Mesenchymal stem cell (in vitro differentiated cells and primary cell): ENCODE measurements at regions not wholly inside any gene's neighbourhood (a gene's known extent, or its start where the extent isn't known, plus 50 kb on each side); places are given as distances from the start of the nearest gene placed in this dataset.

Source experiments
- DNase-seq: peaks from one replicate; pipeline ENCODE4 v3.0.0-alpha.2; 2013
- H2AFZ ChIP-seq: one replicate; pipeline ENCODE4 v1.6.1; 2013; ENCODE audit warnings: low read depth, mild to moderate bottlenecking, control low read depth, inconsistent platforms, low read length, moderate library complexity
- H2AK5ac ChIP-seq: 2 replicates; pipeline ENCODE4 v1.6.1; 2013; ENCODE audit warnings: low read length, moderate library complexity, mild to moderate bottlenecking, inconsistent platforms; ENCODE audit not compliant: severe bottlenecking
- H2BK120ac ChIP-seq: one replicate; pipeline ENCODE4 v1.6.1; 2013; ENCODE audit warnings: low read depth, mild to moderate bottlenecking, inconsistent platforms, low read length, moderate library complexity
- H2BK12ac ChIP-seq, 2 experiments: one replicate each; pipeline ENCODE4 v1.6.1; 2013; ENCODE audit warnings: inconsistent platforms in 2 of 2, low read length in 2 of 2, mild to moderate bottlenecking in 2 of 2, moderate library complexity in 2 of 2, control low read depth in 1 of 2
- H2BK15ac ChIP-seq: one replicate; pipeline ENCODE4 v1.6.1; 2013; ENCODE audit warnings: mild to moderate bottlenecking, low read depth, inconsistent platforms; ENCODE audit not compliant: poor library complexity, severe bottlenecking
- H2BK5ac ChIP-seq: 2 replicates; pipeline ENCODE4 v1.6.1; 2013; ENCODE audit warnings: low read depth, mild to moderate bottlenecking, low read length, control low read depth, inconsistent platforms; ENCODE audit not compliant: poor library complexity, severe bottlenecking
- H3K14ac ChIP-seq, 2 experiments: one replicate each; pipeline ENCODE4 v1.6.1; 2013; ENCODE audit warnings: inconsistent platforms in 2 of 2, low read length in 2 of 2, control low read depth in 1 of 2, mild to moderate bottlenecking in 1 of 2, moderate library complexity in 1 of 2
- H3K18ac ChIP-seq, 2 experiments: one replicate each; pipeline ENCODE4 v1.6.1; 2013; ENCODE audit warnings: inconsistent platforms in 2 of 2, low read length in 2 of 2, control low read depth in 1 of 2, low read depth in 1 of 2, mild to moderate bottlenecking in 1 of 2
- H3K23ac ChIP-seq, 2 experiments: one replicate each; pipeline ENCODE4 v1.6.1; 2013; ENCODE audit warnings: inconsistent platforms in 2 of 2, low read length in 2 of 2, mild to moderate bottlenecking in 2 of 2, moderate library complexity in 2 of 2, control low read depth in 1 of 2
- H3K27ac ChIP-seq: 2 replicates; pipeline ENCODE4 v1.5.1; 2013; ENCODE audit warnings: mild to moderate bottlenecking, moderate library complexity, low read length, control low read depth, inconsistent platforms; ENCODE audit not compliant: poor library complexity, severe bottlenecking
- H3K27me3 ChIP-seq, 2 experiments: 2 replicates each; pipeline versions ENCODE4 v1.6.1 to v1.7.0; 2013; ENCODE audit warnings: low read length in 2 of 2, mild to moderate bottlenecking in 2 of 2, moderate library complexity in 2 of 2, control low read depth in 1 of 2, inconsistent platforms in 1 of 2; ENCODE audit not compliant: control insufficient read depth in 1 of 2, insufficient read depth in 1 of 2
- H3K36me3 ChIP-seq, 2 experiments: 2 replicates each; pipeline versions ENCODE4 v1.6.1 to v1.7.0; 2013; ENCODE audit warnings: low read length in 2 of 2, control low read depth in 1 of 2, inconsistent platforms in 1 of 2, low read depth in 1 of 2, mild to moderate bottlenecking in 1 of 2; ENCODE audit not compliant: insufficient read depth in 2 of 2, control insufficient read depth in 1 of 2
- H3K4ac ChIP-seq, 2 experiments: one replicate each; pipeline ENCODE4 v1.6.1; 2013; ENCODE audit warnings: inconsistent platforms in 2 of 2, low read length in 2 of 2, mild to moderate bottlenecking in 2 of 2, moderate library complexity in 2 of 2, control low read depth in 1 of 2, low read depth in 1 of 2
- H3K4me1 ChIP-seq: 2 replicates; pipeline ENCODE4 v1.6.1; 2013; ENCODE audit warnings: low read depth, low read length, control low read depth; ENCODE audit not compliant: control insufficient read depth, insufficient read depth
- H3K4me2 ChIP-seq: 2 replicates; pipeline ENCODE4 v1.6.1; 2013; ENCODE audit warnings: low read length, mild to moderate bottlenecking, inconsistent platforms; ENCODE audit not compliant: poor library complexity, severe bottlenecking
- H3K4me3 ChIP-seq, 2 experiments: 2 replicates each; pipeline versions ENCODE4 v1.5.1 to v1.7.0; 2013; ENCODE audit warnings: low read length in 2 of 2, mild to moderate bottlenecking in 2 of 2, control low read depth in 1 of 2, low read depth in 1 of 2; ENCODE audit not compliant: insufficient read depth in 1 of 2
- H3K79me1 ChIP-seq: replicated peaks from 2 replicates; pipeline ENCODE4 v1.6.1; 2013; ENCODE audit warnings: mild to moderate bottlenecking, control low read depth, low read length, inconsistent platforms; ENCODE audit not compliant: poor library complexity, severe bottlenecking
- H3K9ac ChIP-seq: 2 replicates; pipeline ENCODE4 v1.7.0; 2013; ENCODE audit warnings: mild to moderate bottlenecking, low read length, moderate library complexity
- H3K9me3 ChIP-seq: 2 replicates; pipeline ENCODE4 v1.7.0; 2013; ENCODE audit warnings: mild to moderate bottlenecking, low read length; ENCODE audit not compliant: control insufficient read depth
- H4K8ac ChIP-seq: one replicate; pipeline ENCODE4 v1.6.1; 2013; ENCODE audit warnings: inconsistent platforms, mild to moderate bottlenecking, low read length, moderate library complexity
- H4K91ac ChIP-seq: one replicate; pipeline ENCODE4 v1.6.1; 2013; ENCODE audit warnings: mild to moderate bottlenecking, low read length, inconsistent platforms
- WGBS: methylation state at CpG from one replicate; pipeline ENCODE4 v1.1.7; 2013; ENCODE audit warnings: mixed read lengths; 5-methylcytosine and 5-hydroxymethylcytosine counted together

DNA sequence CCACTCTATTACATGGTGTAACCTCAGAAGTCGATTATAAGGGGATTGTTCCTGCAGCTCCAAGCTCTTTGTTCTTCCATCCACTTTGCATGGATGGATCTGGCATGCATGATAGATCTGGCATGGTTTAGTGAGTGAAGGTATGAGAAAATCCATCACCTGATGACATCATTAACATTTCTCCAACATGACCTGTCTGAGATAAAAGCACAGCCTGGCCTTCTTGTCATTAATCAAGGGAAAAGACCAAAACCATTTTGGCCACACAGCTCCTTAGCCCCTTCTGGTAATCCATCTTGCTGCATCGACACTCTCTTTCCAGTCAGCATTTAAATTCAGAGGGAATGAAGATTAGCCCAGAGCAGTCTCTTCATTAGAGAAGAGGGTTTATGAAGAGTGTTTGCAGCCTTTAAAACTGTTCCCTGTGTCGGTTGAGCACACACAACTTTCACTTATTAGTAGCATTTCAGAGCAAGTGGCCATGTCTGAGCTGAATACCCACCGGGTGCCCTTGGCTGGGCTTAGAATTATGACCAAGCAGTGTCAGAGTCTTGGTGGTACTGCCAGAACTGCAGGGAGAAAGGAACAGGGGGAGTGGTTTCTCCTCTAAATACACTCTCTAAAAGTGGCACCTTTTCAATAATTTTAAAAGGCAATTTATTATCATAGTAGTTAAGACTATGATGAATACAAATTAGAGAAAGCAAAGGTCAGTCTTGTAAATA is 246.0 kb downstream of the HAPSTR1 start:
- Histone ChIP-seq H3K4me1 (no peaks in the 10 kb centered on the region), H2AFZ (no peak overlapping the region), H3K9me3 (no peaks in the 10 kb centered on the region), H4K8ac (no peak overlapping the region), H2BK5ac (no peak overlapping the region), H4K91ac (no peak overlapping the region), H3K4me3 (no peak overlapping the region), H2AK5ac (no peak overlapping the region), H3K79me1 (no peaks in the 10 kb centered on the region), H3K27ac (no peak overlapping the region), H3K9ac (no peak overlapping the region), H2BK15ac (no peak overlapping the region), H2BK120ac (no peak overlapping the region), H3K4ac (no peak overlapping the region), H3K36me3 (no peaks in the 10 kb centered on the region), H3K14ac (no peak overlapping the region), H2BK12ac (no peak overlapping the region), H3K18ac (no peak overlapping the region), H3K23ac (no peak overlapping the region), H3K27me3 (no peaks in the 10 kb centered on the region), H3K4me2 (no peak overlapping the region)
- 61% methylated on average over 4 of the region's 4 CpGs for WGBS
- no peak for DNase-seq

DNA sequence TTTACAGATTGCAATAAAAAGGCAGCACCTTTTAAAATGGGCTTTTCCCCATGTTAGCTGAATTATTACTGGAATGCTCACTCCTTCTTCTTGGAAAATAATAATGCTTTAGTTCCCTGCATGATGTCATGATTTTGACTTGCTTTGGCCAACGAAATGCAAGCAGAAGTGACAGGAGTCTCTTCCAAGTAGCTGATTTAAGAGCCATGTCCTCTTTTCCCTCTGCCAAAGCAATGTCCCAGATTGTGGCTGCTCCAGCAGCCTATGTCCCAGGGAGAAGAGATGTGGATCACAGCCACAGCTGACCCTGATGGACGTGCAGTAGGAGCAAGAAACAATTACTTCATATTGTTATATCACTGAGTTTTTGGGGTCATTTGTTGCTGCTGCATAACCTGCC is 246.6 kb downstream of the HAPSTR1 start:
- Histone ChIP-seq H3K36me3 (no peaks in the 10 kb centered on the region), H3K9ac (no peak overlapping the region), H2BK5ac (no peak overlapping the region), H3K4ac (no peak overlapping the region), H3K9me3 (no peaks in the 10 kb centered on the region), H3K4me2 (no peak overlapping the region), H3K27ac (no peak overlapping the region), H3K18ac (no peak overlapping the region), H2BK15ac (no peak overlapping the region), H2AK5ac (no peak overlapping the region), H4K8ac (no peak overlapping the region), H3K4me1 (no peaks in the 10 kb centered on the region), H3K4me3 (no peak overlapping the region), H3K23ac (no peak overlapping the region), H4K91ac (no peak overlapping the region), H3K79me1 (no peaks in the 10 kb centered on the region), H2AFZ (no peak overlapping the region), H2BK12ac (no peak overlapping the region), H3K27me3 (no peaks in the 10 kb centered on the region), H2BK120ac (no peak overlapping the region), H3K14ac (no peak overlapping the region)
- DNase-seq: no peak
- WGBS: 25% methylated on average over 1 of the region's 2 CpGs

DNA sequence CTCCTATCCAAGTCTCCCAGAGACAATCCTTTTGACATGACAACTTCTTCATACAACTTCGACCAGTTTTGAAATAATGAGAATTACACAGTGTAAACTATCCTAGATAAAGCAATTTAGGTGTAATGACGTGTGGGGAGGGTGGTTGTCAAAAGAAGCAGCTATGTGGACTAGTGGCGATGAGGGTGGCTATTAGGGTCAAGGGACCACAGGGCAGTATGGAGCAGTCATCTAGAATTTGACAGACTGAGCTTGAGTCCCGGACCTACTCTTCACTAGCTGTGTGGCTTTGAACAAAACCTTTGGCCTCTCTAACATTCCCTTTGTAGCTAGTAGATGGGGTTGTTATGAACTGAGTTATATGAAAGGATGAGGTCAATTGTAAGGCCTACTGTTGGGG is 247.1 kb downstream of the HAPSTR1 start:
- no peak overlapping the region for H3K4ac ChIP-seq

DNA sequence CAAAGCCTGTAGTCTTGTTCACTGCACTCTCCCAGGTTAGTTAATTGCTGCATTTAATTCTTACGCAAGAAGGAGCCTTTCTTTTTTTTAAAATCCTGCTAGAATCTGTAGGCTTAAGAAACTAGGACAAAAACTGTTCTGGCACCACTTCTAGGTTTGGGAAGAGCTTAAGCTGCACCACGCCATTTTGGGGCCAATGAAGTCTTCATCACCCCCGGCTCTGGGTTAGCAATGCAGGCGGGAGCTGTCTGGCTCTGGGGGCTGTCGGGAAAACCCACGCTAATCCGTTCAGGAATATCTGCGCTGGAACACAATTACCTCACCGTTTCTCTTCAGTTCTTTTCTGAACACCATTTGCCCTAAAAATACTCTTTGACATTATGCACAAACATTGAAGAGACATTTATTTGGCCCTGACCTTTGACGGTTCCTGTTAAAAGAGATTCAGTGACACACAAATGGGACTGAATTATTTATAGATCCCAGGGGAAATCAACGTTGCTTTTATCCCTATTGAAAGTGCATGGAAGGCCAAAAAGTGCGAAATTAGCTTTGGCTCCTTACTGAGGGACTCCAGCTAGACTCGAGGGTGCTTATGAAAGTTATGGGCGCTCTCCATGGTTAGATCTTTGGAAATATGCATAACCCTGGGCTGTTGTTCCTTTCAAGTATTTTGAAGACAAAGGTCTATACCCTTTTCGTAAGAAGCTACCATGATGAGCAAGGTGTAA is 249.2 kb downstream of the HAPSTR1 start:
- Histone ChIP-seq H3K9me3 (peaks cover 1% of the 10 kb centered on the region), H2AK5ac (no peak overlapping the region), H2BK5ac (no peak overlapping the region), H3K4me1 (no peaks in the 10 kb centered on the region), H3K27ac (no peak overlapping the region), H2AFZ (no peak overlapping the region), H2BK15ac (no peak overlapping the region), H3K23ac (no peak overlapping the region), H4K8ac (no peak overlapping the region), H3K79me1 (no peaks in the 10 kb centered on the region), H3K27me3 (no peaks in the 10 kb centered on the region), H3K14ac (no peak overlapping the region), H3K4me3 (no peak overlapping the region), H2BK12ac (no peak overlapping the region), H3K4ac (no peak overlapping the region), H3K18ac (no peak overlapping the region), H4K91ac (no peak overlapping the region), H2BK120ac (no peak overlapping the region), H3K36me3 (no peaks in the 10 kb centered on the region), H3K9ac (no peak overlapping the region), H3K4me2 (no peak overlapping the region)
- no peak for DNase-seq
- 71% methylated on average over 14 of the region's 15 CpGs for WGBS

More for the DNA sequence above, 247.1 kb downstream of the HAPSTR1 start:
- Histone ChIP-seq H2BK5ac (no peak overlapping the region), H3K14ac (no peak overlapping the region), H4K91ac (no peak overlapping the region), H2BK15ac (no peak overlapping the region), H3K23ac (no peak overlapping the region), H3K36me3 (no peaks in the 10 kb centered on the region), H2BK12ac (no peak overlapping the region), H3K27ac (no peak overlapping the region), H4K8ac (no peak overlapping the region), H3K18ac (no peak overlapping the region), H2BK120ac (no peak overlapping the region), H3K4me2 (no peak overlapping the region), H2AFZ (no peak overlapping the region), H3K4me3 (no peak overlapping the region), H3K9ac (no peak overlapping the region), H3K79me1 (no peaks in the 10 kb centered on the region), H3K4me1 (no peaks in the 10 kb centered on the region), H3K27me3 (no peaks in the 10 kb centered on the region), H3K9me3 (no peaks in the 10 kb centered on the region), H2AK5ac (no peak overlapping the region)
- no peak for DNase-seq
- WGBS: 58% methylated on average over 3 of the region's 4 CpGs
